Breast epithelium (tissue), 3 donors: ENCODE measurements at regions not wholly inside any gene's neighbourhood (a gene's known extent, or its start where the extent isn't known, plus 50 kb on each side); places are given as distances from the start of the nearest gene placed in this dataset.

Experiments
- POLR2A ChIP-seq: fragments of 450-650 bp; IDR thresholded peaks from one replicate; pipeline ENCODE4 v1.6.1; 2016; ENCODE audit warnings: antibody characterized with exemption, mild to moderate bottlenecking, moderate library complexity
- POLR2AphosphoS5 ChIP-seq, 3 donors: sonication (generic); formaldehyde crosslinking; IDR thresholded peaks; one replicate each; pipeline ENCODE4 v1.6.1; 2017; ENCODE audit warnings: antibody characterized with exemption in 3 of 3
- TF ChIP-seq, protein P1 (sequence below), 3 donors: fragments of 450-650 bp; IDR thresholded peaks; one replicate each; pipeline ENCODE4 v1.5.1; 2016 to 2017; ENCODE audit warnings: antibody characterized with exemption in 3 of 3, mild to moderate bottlenecking in 3 of 3, moderate library complexity in 3 of 3

DNA sequence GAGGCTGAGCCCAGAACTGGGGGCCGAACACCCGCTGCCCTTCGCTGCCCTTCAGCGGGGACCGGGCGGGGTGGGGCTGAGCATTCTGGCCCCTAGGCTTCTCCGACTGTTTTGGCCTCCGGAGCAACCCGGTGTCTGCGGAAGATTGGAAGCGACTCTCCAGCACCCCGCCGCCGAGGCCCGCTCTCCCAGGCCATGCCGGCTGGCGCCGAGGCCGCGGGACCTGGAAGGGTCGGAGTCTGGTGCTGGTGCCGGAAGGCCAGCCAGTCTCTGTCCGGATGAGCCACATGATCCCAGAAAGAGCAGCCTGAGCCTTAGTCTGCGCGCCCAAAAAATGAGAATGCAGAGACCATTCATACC is 272.0 kb downstream of the FOXD2 start:
- TF ChIP-seq POLR2A (no peak), POLR2AphosphoS5 (IDR thresholded peaks at IDR 0.05) (no peak)
- TF ChIP-seq, protein P1, sequence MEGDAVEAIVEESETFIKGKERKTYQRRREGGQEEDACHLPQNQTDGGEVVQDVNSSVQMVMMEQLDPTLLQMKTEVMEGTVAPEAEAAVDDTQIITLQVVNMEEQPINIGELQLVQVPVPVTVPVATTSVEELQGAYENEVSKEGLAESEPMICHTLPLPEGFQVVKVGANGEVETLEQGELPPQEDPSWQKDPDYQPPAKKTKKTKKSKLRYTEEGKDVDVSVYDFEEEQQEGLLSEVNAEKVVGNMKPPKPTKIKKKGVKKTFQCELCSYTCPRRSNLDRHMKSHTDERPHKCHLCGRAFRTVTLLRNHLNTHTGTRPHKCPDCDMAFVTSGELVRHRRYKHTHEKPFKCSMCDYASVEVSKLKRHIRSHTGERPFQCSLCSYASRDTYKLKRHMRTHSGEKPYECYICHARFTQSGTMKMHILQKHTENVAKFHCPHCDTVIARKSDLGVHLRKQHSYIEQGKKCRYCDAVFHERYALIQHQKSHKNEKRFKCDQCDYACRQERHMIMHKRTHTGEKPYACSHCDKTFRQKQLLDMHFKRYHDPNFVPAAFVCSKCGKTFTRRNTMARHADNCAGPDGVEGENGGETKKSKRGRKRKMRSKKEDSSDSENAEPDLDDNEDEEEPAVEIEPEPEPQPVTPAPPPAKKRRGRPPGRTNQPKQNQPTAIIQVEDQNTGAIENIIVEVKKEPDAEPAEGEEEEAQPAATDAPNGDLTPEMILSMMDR (IDR thresholded peaks at IDR 0.05) = no peak
